Skin epidermis (tissue), 12 donors: ENCODE measurements at regions not wholly inside any gene's neighbourhood (a gene's known extent, or its start where the extent isn't known, plus 50 kb on each side); places are given as distances from the start of the nearest gene placed in this dataset.
"Not testable (repeated sequence)": the region's sequence is repeated elsewhere in the genome, so short reads cannot be mapped to it uniquely, and the experiment has no call there.

Experiments used
- H3K27ac ChIP-seq, 21 experiments: fragments of 200-600 bp; sonication (generic) in 11 of 21; one replicate each; pipeline ENCODE4 v1.5.0; 2020; ENCODE audit warnings: mild to moderate bottlenecking in 3 of 21, inconsistent platforms in 2 of 21, moderate library complexity in 2 of 21
- H3K4me3 ChIP-seq, 7 experiments: fragments of 200-600 bp; sonication (generic) in 2 of 7; one replicate each; pipeline ENCODE4 v1.5.0; 2020; ENCODE audit warnings: inconsistent platforms in 2 of 7, mild to moderate bottlenecking in 2 of 7, moderate library complexity in 1 of 7

GRCh38 chr1:187646536-187647107 is 817.9 kb downstream of the PLA2G4A start:
- H3K4me3 ChIP-seq = no peak overlapping the region
- no peak overlapping the region for H3K27ac ChIP-seq

DNA sequence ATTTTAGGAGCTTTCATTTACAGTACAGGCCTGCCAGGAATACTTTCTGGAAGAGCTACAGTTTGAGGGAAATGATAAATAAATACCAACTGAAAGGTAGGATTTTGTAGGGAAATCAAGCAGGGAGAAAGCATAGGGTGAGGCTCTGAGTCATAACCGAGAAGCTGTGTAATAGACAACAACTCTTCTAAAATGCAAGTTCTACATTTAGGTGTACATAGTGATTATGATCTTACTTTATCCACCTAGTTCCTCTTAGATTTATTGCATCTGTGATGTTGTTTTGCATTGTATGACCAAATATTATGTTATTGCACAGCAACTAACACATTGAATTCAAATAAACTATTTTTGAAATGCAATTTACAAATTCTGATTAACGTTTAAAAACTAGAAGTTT is 819.3 kb downstream of the PLA2G4A start:
- H3K27ac ChIP-seq = no peak overlapping the region
- no peak overlapping the region for H3K4me3 ChIP-seq

- Histone ChIP-seq H3K4me3 (no peak overlapping the region), H3K27ac (no peak overlapping the region)
Measured at GRCh38 chr1:187654635-187655034, 825.9 kb downstream of the PLA2G4A start.

DNA sequence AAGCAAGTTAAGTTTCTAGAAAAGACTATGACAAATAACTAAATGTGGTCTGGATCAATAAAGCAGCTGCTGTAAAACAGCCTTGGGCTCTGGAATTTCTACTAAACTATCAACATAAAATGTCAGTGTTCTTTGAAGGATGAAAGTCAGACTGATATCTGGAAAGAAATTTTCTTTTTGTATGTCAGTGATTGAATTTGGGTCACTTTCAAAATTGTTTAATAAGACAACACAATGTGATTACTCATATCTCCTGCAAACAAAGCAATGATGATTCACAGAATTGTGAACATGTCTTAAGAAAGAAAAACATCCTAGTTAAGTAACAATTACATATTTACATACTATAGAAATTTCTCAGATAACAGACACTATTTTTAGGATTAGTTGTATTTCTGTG is 826.4 kb downstream of the PLA2G4A start:
- no peak overlapping the region for H3K4me3 ChIP-seq

DNA sequence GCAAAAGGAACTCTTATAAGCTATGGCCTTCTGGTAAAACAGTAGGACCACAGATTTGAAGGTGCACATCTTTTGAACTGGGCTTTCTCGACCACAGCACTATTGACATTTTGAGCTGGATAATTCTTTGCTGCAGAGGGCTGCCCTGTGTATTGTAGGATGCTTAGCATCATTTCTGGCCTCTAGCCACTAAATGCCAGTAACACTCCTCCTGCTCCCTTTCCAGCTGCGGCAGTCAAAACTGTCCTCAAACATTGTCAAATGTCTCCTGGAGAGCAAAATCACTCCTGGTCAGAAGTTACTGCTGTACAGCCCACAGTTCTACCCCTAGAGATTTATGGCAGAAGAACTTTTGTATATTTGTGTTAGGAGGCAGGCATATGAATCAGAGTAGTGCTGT is 836.7 kb downstream of the PLA2G4A start:
- Histone ChIP-seq H3K27ac (no peak overlapping the region), H3K4me3 (no peak overlapping the region)

More for the DNA sequence above, 826.4 kb downstream of the PLA2G4A start:
- H3K27ac ChIP-seq = no peak overlapping the region

DNA sequence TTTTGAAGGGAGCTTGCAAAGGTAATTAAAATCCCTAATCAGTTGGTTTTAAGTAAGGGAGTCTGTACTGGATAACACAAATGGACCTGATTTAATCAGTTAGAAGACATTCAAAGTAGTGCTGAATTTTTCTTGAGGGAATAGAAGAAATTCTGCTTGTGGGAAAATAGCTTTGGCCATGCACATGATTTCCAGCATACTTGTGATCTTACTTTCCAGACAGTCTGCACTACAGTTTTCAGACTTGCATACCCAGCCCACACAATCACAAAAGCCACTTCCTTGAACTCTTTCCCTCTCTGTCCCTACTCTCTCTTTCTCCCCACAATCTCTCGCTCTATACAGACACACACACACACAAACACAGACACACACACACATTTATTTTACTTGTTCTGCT is 852.1 kb downstream of the PLA2G4A start:
- H3K4me3 ChIP-seq = no peak overlapping the region
- no peak overlapping the region for H3K27ac ChIP-seq

- no peak overlapping the region for H3K27ac ChIP-seq
- no peak overlapping the region for H3K4me3 ChIP-seq
Measured at GRCh38 chr1:187682112-187682511, 853.4 kb downstream of the PLA2G4A start.

DNA sequence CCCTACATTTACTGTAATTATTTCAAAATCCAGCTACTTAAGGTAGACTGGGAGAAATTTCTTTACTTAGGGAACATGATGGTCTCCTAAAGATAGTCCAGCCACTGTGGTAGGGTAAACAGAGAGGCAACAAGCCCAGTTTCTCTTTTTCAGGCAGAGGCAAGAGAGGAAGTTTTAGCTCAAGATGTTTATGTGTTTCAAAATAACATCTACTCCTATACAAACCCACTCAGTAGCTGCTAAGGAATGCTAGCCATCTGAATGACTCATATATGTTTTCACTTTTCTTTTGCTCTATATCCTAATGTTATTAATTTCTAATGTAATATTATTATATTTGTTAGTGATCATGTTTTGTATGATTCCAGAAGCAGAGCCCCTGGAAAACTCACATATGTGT is 856.6 kb downstream of the PLA2G4A start:
- no peak overlapping the region for H3K27ac ChIP-seq
- H3K4me3 ChIP-seq = no peak overlapping the region

- Histone ChIP-seq H3K4me3 (no peak overlapping the region), H3K27ac (no peak overlapping the region)
Measured at GRCh38 chr1:187689129-187689528, 860.4 kb downstream of the PLA2G4A start.

- Histone ChIP-seq H3K27ac (no peak overlapping the region), H3K4me3 (no peak overlapping the region)
Measured at GRCh38 chr1:187691439-187691838, 862.7 kb downstream of the PLA2G4A start.

- no peak overlapping the region for H3K4me3 ChIP-seq
- H3K27ac ChIP-seq = no peak overlapping the region
Measured at GRCh38 chr1:187692799-187693198, 864.0 kb downstream of the PLA2G4A start.

DNA sequence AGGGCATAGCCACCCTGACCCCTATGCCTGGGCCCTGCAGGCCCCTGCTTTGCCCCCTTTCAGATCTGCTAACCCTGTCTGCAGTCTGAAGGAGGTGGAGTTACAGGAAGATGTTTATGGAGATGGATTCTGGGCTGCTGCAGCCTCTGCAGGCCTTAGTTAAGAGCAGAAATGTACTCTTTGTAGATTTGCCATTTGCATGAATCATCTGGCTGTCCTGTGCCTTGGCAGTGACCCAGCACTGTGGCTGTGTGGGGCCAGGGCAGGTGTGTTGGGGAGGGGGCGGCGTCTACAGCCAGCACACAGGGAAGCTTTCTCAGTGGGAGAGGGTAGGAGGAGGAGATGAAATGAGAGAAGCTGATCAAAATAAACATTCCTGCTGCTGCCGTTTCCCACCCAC is 867.3 kb downstream of the PLA2G4A start:
- Histone ChIP-seq H3K4me3 (no peak overlapping the region), H3K27ac (no peak overlapping the region)

DNA sequence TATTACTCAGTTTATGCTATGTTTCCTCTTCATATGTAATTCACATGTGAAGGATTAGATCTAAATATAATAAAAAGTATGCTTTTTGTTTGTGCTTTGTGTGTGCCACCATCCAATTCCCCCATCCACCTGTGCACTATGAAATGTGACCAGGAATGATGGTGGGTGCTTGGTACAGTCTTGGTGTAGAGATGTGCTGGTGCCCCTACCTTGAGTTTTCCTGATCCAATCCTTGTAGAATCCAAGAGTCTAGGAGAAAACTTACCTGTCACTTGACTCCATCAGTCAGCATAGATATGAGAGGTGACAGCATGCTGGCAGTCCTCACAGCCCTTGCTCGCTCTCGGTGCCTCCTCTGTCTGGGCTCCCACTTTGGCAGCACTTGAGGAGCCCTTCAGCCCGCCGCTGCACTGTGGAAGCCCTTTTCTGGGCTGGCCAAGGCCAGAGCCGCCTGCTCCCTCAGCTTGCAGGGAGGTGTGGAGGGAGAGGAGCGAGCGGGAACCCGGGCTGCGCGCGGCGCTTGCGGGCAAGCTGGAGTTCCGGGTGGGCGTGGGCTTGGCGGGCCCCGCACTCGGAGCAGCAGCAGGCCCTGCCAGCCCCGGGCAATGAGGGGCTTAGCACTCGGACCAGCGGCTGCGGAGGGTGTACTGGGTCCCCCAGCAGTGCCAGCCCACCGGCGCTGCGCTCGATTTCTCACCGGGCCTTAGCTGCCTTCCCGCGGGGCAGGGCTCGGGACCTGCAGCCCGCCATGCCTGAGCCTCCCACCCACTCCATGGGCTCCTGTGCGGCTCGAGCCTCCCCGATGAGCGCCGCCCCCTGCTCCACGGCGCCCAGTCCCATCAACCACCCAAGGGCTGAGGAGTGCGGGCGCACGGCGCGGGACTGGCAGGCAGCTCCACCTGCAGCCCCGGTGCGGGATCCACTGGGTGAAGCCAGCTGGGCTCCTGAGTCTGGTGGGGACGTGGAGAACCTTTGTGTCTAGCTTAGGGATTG is 874.7 kb downstream of the PLA2G4A start:
- H3K4me3 ChIP-seq, H3K27ac ChIP-seq: not testable (repeated sequence)

- H3K27ac ChIP-seq = no peak overlapping the region
- no peak overlapping the region for H3K4me3 ChIP-seq
Measured at GRCh38 chr1:187714470-187714869, 885.7 kb downstream of the PLA2G4A start.

DNA sequence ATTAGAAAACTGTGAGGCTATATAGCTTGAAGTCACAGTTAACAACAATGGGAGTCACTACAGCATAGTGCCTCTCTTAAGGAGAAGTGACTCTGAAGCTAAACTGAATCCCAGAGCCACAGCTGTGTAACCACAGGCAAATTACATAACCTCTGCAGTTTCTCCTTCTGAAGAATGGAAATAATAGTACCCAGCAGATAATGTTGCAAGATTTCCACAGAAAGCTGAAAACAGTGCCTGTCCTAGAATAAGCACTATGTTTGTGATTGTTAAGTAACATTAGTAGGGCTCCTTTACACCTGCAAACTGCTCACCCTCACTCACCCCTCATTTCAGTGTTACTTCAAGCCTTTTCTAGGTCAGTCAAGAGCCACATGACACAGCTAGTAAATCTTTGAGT is 886.7 kb downstream of the PLA2G4A start:
- Histone ChIP-seq H3K27ac (no peak overlapping the region), H3K4me3 (no peak overlapping the region)

- no peak overlapping the region for H3K27ac ChIP-seq
- H3K4me3 ChIP-seq = no peak overlapping the region
Measured at GRCh38 chr1:187716160-187716559, 887.4 kb downstream of the PLA2G4A start.

GRCh38 chr1:187718527-187718926 is 889.8 kb downstream of the PLA2G4A start:
- no peak overlapping the region for H3K27ac ChIP-seq
- H3K4me3 ChIP-seq = no peak overlapping the region

DNA sequence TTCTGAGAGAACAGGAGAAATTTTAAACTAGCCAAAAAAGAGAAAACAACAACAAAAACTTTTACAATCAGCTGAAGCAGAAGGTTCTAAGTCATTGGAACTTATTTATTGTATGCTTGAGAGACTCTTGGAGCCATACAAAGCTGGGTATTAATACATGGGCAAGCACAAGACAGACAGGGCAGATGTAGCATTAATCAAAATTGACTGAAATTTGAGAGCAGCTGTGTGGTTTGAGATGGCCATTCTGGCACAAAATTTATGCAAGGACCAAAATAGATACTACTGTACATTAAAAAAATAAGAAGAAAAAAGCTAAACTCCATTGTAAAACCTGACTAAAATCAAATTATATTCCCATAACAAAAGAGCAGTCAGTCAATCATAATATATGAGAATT is 892.5 kb downstream of the PLA2G4A start:
- Histone ChIP-seq H3K4me3 (no peak overlapping the region), H3K27ac (no peak overlapping the region)

GRCh38 chr1:187725216-187725615 is 896.5 kb downstream of the PLA2G4A start:
- no peak overlapping the region for H3K27ac ChIP-seq
- no peak overlapping the region for H3K4me3 ChIP-seq

- no peak overlapping the region for H3K4me3 ChIP-seq
- H3K27ac ChIP-seq = no peak overlapping the region
Measured at GRCh38 chr1:187733232-187733631, 904.5 kb downstream of the PLA2G4A start.

- Histone ChIP-seq H3K27ac (no peak overlapping the region), H3K4me3 (no peak overlapping the region)
Measured at GRCh38 chr1:187734427-187734826, 905.7 kb downstream of the PLA2G4A start.
